Endodermal cell (in vitro differentiated cells): ENCODE measurements at regions not wholly inside any gene's neighbourhood (a gene's known extent, or its start where the extent isn't known, plus 50 kb on each side); places are given as distances from the start of the nearest gene placed in this dataset.

Source experiments
- DNase-seq: peaks from one replicate; pipeline ENCODE4 v3.0.0-alpha.2; 2017
- H3K27ac ChIP-seq: 2 replicates; pipeline ENCODE4 v1.5.1; 2013; ENCODE audit warnings: mild to moderate bottlenecking, low read depth, low read length, moderate library complexity
- H3K27me3 ChIP-seq: 2 replicates; pipeline ENCODE4 v1.6.1; 2013; ENCODE audit warnings: mild to moderate bottlenecking, low read length, moderate library complexity; ENCODE audit not compliant: insufficient read depth, control insufficient read depth, poor library complexity, severe bottlenecking
- H3K36me3 ChIP-seq: 2 replicates; pipeline ENCODE4 v1.7.0; 2013; ENCODE audit warnings: mild to moderate bottlenecking, low read length, moderate library complexity; ENCODE audit not compliant: control insufficient read depth, insufficient read depth
- H3K4me1 ChIP-seq: one replicate; pipeline ENCODE4 v1.7.0; 2013; ENCODE audit warnings: low read length; ENCODE audit not compliant: control insufficient read depth, insufficient read depth
- H3K4me3 ChIP-seq: 2 replicates; pipeline ENCODE4 v1.5.1; 2013; ENCODE audit warnings: mild to moderate bottlenecking, low read length, moderate library complexity
- H3K9ac ChIP-seq: 2 replicates; pipeline ENCODE4 v1.6.1; 2013; ENCODE audit warnings: mild to moderate bottlenecking, low read length, moderate library complexity; ENCODE audit not compliant: poor library complexity, severe bottlenecking; ENCODE audit errors: extremely low read depth
- H3K9me3 ChIP-seq: 2 replicates; pipeline ENCODE4 v1.6.1; 2013; ENCODE audit warnings: mild to moderate bottlenecking, low read length, moderate library complexity; ENCODE audit not compliant: control insufficient read depth
- H3K27ac Mint-ChIP-seq: 2 replicates; pipeline ENCODE4 v1.8.0; 2020; ENCODE audit warnings: mixed read lengths
- H3K27me3 Mint-ChIP-seq: 2 replicates; pipeline ENCODE4 v1.8.0; 2021; ENCODE audit warnings: mild to moderate bottlenecking, mixed read lengths; ENCODE audit not compliant: insufficient read depth
- H3K36me3 Mint-ChIP-seq: 2 replicates; pipeline ENCODE4 v1.8.0; 2020; ENCODE audit warnings: low read depth, mixed read lengths
- H3K4me1 Mint-ChIP-seq: 2 replicates; pipeline ENCODE4 v1.8.0; 2020; ENCODE audit warnings: mixed read lengths
- H3K4me3 Mint-ChIP-seq: 2 replicates; pipeline ENCODE4 v1.8.0; 2020; ENCODE audit warnings: mild to moderate bottlenecking, moderate library complexity, mixed read lengths
- H3K9me3 Mint-ChIP-seq: 2 replicates; pipeline ENCODE4 v1.8.0; 2020; ENCODE audit warnings: mild to moderate bottlenecking, mixed read lengths
- CTCF ChIP-seq: fragments of 200-600 bp; sonication (generic); conservative IDR thresholded peaks from 2 replicates; pipeline ENCODE4 v1.5.0; 2021; ENCODE audit warnings: antibody characterized with exemption, mild to moderate bottlenecking
- WGBS, 2 experiments: methylation state at CpG; one replicate each; pipeline versions ENCODE4 v1.1.5 to v1.1.7; 2013; ENCODE audit warnings: missing lambda C conversion rate in 2 of 2, mixed read lengths in 1 of 2; ENCODE audit not compliant: insufficient coverage in 1 of 2, insufficient read length in 1 of 2; 5-methylcytosine and 5-hydroxymethylcytosine counted together

GRCh38 chr6:74063391-74063790 is 367.4 kb downstream of the CD109 start:
- H3K4me1 ChIP-seq: no peaks in the 10 kb centered on the region
- Mint-ChIP-seq H3K27ac (no peak overlapping the region), H3K4me3 (no peak overlapping the region), H3K4me1 (no peaks in the 10 kb centered on the region), H3K27me3 (no peaks in the 10 kb centered on the region), H3K9me3 (no peaks in the 10 kb centered on the region), H3K36me3 (no peaks in the 10 kb centered on the region)
- no peak overlapping the region for H3K9ac ChIP-seq
- no peak overlapping the region for H3K27ac ChIP-seq
- H3K9me3 ChIP-seq: no peaks in the 10 kb centered on the region
- no peaks in the 10 kb centered on the region for H3K36me3 ChIP-seq
- DNase-seq: no peak
- H3K27me3 ChIP-seq: no peaks in the 10 kb centered on the region
- no peak for TF ChIP-seq CTCF
- H3K4me3 ChIP-seq: no peak overlapping the region

GRCh38 chr6:74061201-74061600 is 365.2 kb downstream of the CD109 start:
- Histone ChIP-seq H3K4me1 (no peaks in the 10 kb centered on the region), H3K9me3 (no peaks in the 10 kb centered on the region), H3K4me3 (no peak overlapping the region), H3K9ac (no peak overlapping the region), H3K27me3 (no peaks in the 10 kb centered on the region), H3K27ac (no peak overlapping the region), H3K36me3 (no peaks in the 10 kb centered on the region)
- no peak overlapping the region for H3K4me3 Mint-ChIP-seq
- H3K9me3 Mint-ChIP-seq: no peaks in the 10 kb centered on the region
- no peak overlapping the region for H3K27ac Mint-ChIP-seq
- no peaks in the 10 kb centered on the region for H3K27me3 Mint-ChIP-seq
- DNase-seq: no peak
- no CpG with 5 or more reads among the region's 1 CpG for WGBS, 2 experiments
- no peaks in the 10 kb centered on the region for H3K4me1 Mint-ChIP-seq
- no peak for TF ChIP-seq CTCF
- no peaks in the 10 kb centered on the region for H3K36me3 Mint-ChIP-seq

GRCh38 chr6:74060354-74060753 is 364.4 kb downstream of the CD109 start:
- Histone ChIP-seq H3K36me3 (no peaks in the 10 kb centered on the region), H3K9ac (no peak overlapping the region), H3K27me3 (no peaks in the 10 kb centered on the region), H3K4me3 (no peak overlapping the region), H3K4me1 (no peaks in the 10 kb centered on the region), H3K9me3 (no peaks in the 10 kb centered on the region), H3K27ac (no peak overlapping the region)
- no peaks in the 10 kb centered on the region for H3K4me1 Mint-ChIP-seq
- DNase-seq: no peak
- H3K9me3 Mint-ChIP-seq: no peaks in the 10 kb centered on the region
- no peaks in the 10 kb centered on the region for H3K27me3 Mint-ChIP-seq
- WGBS, 2 experiments: 91 to 100% methylated on average over 2 of the region's 2 CpGs
- H3K27ac Mint-ChIP-seq: no peak overlapping the region
- no peak for TF ChIP-seq CTCF
- H3K4me3 Mint-ChIP-seq: no peak overlapping the region
- H3K36me3 Mint-ChIP-seq: no peaks in the 10 kb centered on the region
